GM19328 (cell line): ENCODE measurements at regions not wholly inside any gene's neighbourhood (a gene's known extent, or its start where the extent isn't known, plus 50 kb on each side); places are given as distances from the start of the nearest gene placed in this dataset.
"Not testable (repeated sequence)": the region's sequence is repeated elsewhere in the genome, so short reads cannot be mapped to it uniquely, and the experiment has no call there.

Experiments used
- ATAC-seq: cut with Tn5 transposase; IDR thresholded peaks from one replicate; pipeline ENCODE4 v1.9.1; 2021; ENCODE audit warnings: mild to moderate bottlenecking, moderate library complexity; ENCODE audit not compliant: unreplicated experiment

- ATAC-seq = no peak
Observed at GRCh38 chr6:167227984-167228383, 63.1 kb upstream of the UNC93A start.

- ATAC-seq = no peak
Observed at GRCh38 chr6:167229586-167229985, 61.5 kb upstream of the UNC93A start.

- no peak for ATAC-seq
Observed at GRCh38 chr6:167230288-167230687, 60.8 kb upstream of the UNC93A start.

GRCh38 chr6:167232356-167232755 is 58.8 kb upstream of the UNC93A start:
- ATAC-seq = no peak

GRCh38 chr6:167233490-167233889 is 57.6 kb upstream of the UNC93A start:
- no peak for ATAC-seq

- ATAC-seq = not testable (repeated sequence)
Observed at GRCh38 chr6:167234576-167234975, 56.5 kb upstream of the UNC93A start.

GRCh38 chr6:167235005-167235404 is 56.1 kb upstream of the UNC93A start:
- ATAC-seq = no peak

GRCh38 chr6:167235421-167236238 is 55.5 kb upstream of the UNC93A start:
- no peak for ATAC-seq

- no peak for ATAC-seq
Observed at GRCh38 chr6:167236239-167236571, 54.9 kb upstream of the UNC93A start.

GRCh38 chr6:167237438-167238145 is 53.5 kb upstream of the UNC93A start:
- no peak for ATAC-seq

GRCh38 chr6:167238146-167238693 is 52.9 kb upstream of the UNC93A start:
- no peak for ATAC-seq

GRCh38 chr6:167238694-167239467 is 52.2 kb upstream of the UNC93A start:
- ATAC-seq = no peak

- ATAC-seq = not testable (repeated sequence)
Observed at GRCh38 chr6:167239470-167239869, 51.6 kb upstream of the UNC93A start.

GRCh38 chr6:167240034-167240541 is 51.0 kb upstream of the UNC93A start:
- ATAC-seq = no peak
